Fibroblast of lung (primary cell): ENCODE measurements at regions not wholly inside any gene's neighbourhood (a gene's known extent, or its start where the extent isn't known, plus 50 kb on each side); places are given as distances from the start of the nearest gene placed in this dataset.

ENCODE experiments used
- CTCF ChIP-seq, 2 donors: IDR thresholded peaks in 1 of 2; conservative IDR thresholded peaks in 1 of 2; 1 replicate in 1 of 2; 2 replicates in 1 of 2; pipeline ENCODE4 v1.5.1; 2011 to 2012; ENCODE audit warnings: low read length in 2 of 2, control low read depth in 1 of 2, inconsistent platforms in 1 of 2, low read depth in 1 of 2, mild to moderate bottlenecking in 1 of 2
- EZH2 ChIP-seq: IDR thresholded peaks from 2 replicates; pipeline ENCODE4 v1.5.1; 2012; ENCODE audit warnings: low read length, control low read depth, mild to moderate bottlenecking; ENCODE audit errors: missing control alignments

GRCh38 chr2:53036196-53036595 is 731.4 kb upstream of the CHAC2 start:
- TF ChIP-seq EZH2: no peak
- TF ChIP-seq CTCF (conservative IDR thresholded peaks at IDR 0.05 in 1 of 2, IDR thresholded peaks at IDR 0.05 in 1 of 2; ENCODE audit: low read depth in 1 of 2, low read length in 2 of 2): no peak
